ENCODE measurements at regions not wholly inside any gene's neighbourhood (a gene's known extent, or its start where the extent isn't known, plus 50 kb on each side); places are given as distances from the start of the nearest gene placed in this dataset.

- Histone ChIP-seq H3K27me3 (ENCODE audit: insufficient read depth in 3 of 3, low read length in 2 of 3) (no peaks in the 10 kb centered on the region), H3K4me1 (no peaks in the 10 kb centered on the region), H3K36me3 (ENCODE audit: insufficient read depth in 1 of 2, low read depth in 1 of 2) (no peaks in the 10 kb centered on the region), H3K27ac (no peak overlapping the region), H3K9me3 (no peaks in the 10 kb centered on the region), H3K4me3 (no peak overlapping the region)
- ATAC-seq: no peak
- DNase-seq: no peak
- intact Hi-C loops (cut with DNase I): no loop called here
- no peak for TF ChIP-seq CTCF (IDR thresholded peaks at IDR 0.05)
These were observed 302.8 kb upstream of the COX7C start for GRCh38 chr5:86314951-86315350.

GRCh38 chr5:86320266-86320665 lies 297.5 kb upstream of the COX7C start:
- Histone ChIP-seq H3K27me3 (ENCODE audit: insufficient read depth in 3 of 3, low read length in 2 of 3) (no peaks in the 10 kb centered on the region), H3K36me3 (ENCODE audit: insufficient read depth in 1 of 2, low read depth in 1 of 2) (no peaks in the 10 kb centered on the region), H3K9me3 (no peaks in the 10 kb centered on the region), H3K4me3 (no peak overlapping the region), H3K4me1 (no peaks in the 10 kb centered on the region), H3K27ac (no peak overlapping the region)
- no peak for ATAC-seq
- intact Hi-C loops (cut with DNase I): no loop called here
- no peak for TF ChIP-seq CTCF (IDR thresholded peaks at IDR 0.05)
- no peak for DNase-seq

- ATAC-seq (no peak), DNase-seq (no peak)
- Histone ChIP-seq H3K4me3 (no peak overlapping the region), H3K36me3 (ENCODE audit: insufficient read depth in 1 of 2, low read depth in 1 of 2) (no peaks in the 10 kb centered on the region), H3K9me3 (no peaks in the 10 kb centered on the region), H3K27ac (no peak overlapping the region), H3K27me3 (ENCODE audit: insufficient read depth in 3 of 3, low read length in 2 of 3) (no peaks in the 10 kb centered on the region), H3K4me1 (no peaks in the 10 kb centered on the region)
- intact Hi-C loops (cut with DNase I): no loop called here
- TF ChIP-seq CTCF (IDR thresholded peaks at IDR 0.05): no peak
- 54 to 77% (median 72%) methylated on average over 1 of the region's 1 CpG for WGBS, 3 donors
These were observed 288.4 kb upstream of the COX7C start for GRCh38 chr5:86329318-86329717.

- WGBS, 3 donors: 81 to 88% (median 84%) methylated on average over 2 of the region's 2 CpGs
- no peak overlapping the region for H3K4me3 ChIP-seq
- no peaks in the 10 kb centered on the region for H3K27me3 ChIP-seq (ENCODE audit: insufficient read depth in 3 of 3, low read length in 2 of 3)
- H3K36me3 ChIP-seq (ENCODE audit: insufficient read depth in 1 of 2, low read depth in 1 of 2): no peaks in the 10 kb centered on the region
- H3K27ac ChIP-seq: no peak overlapping the region
- ATAC-seq (no peak), DNase-seq (no peak)
- no peaks in the 10 kb centered on the region for H3K9me3 ChIP-seq
- no peaks in the 10 kb centered on the region for H3K4me1 ChIP-seq
- no peak for TF ChIP-seq CTCF (IDR thresholded peaks at IDR 0.05)
- intact Hi-C loops (cut with DNase I): no loop called here
These were observed 287.0 kb upstream of the COX7C start for GRCh38 chr5:86330736-86331135.

GRCh38 chr5:86332851-86333250 lies 284.9 kb upstream of the COX7C start:
- H3K9me3 ChIP-seq: no peaks in the 10 kb centered on the region
- intact Hi-C loops (cut with DNase I): no loop called here
- no peak for DNase-seq
- no peak overlapping the region for H3K27ac ChIP-seq
- no peaks in the 10 kb centered on the region for H3K36me3 ChIP-seq (ENCODE audit: insufficient read depth in 1 of 2, low read depth in 1 of 2)
- H3K4me3 ChIP-seq: no peak overlapping the region
- no peak for TF ChIP-seq CTCF (IDR thresholded peaks at IDR 0.05)
- ATAC-seq: no peak
- no peaks in the 10 kb centered on the region for H3K4me1 ChIP-seq
- 63 to 86% (median 74%) methylated on average over 1 of the region's 1 CpG for WGBS, 3 donors
- H3K27me3 ChIP-seq (ENCODE audit: insufficient read depth in 3 of 3, low read length in 2 of 3): no peaks in the 10 kb centered on the region

Data from psoas muscle (tissue), 7 donors.